GM12878 (cell line): ENCODE measurements at regions not wholly inside any gene's neighbourhood (a gene's known extent, or its start where the extent isn't known, plus 50 kb on each side); places are given as distances from the start of the nearest gene placed in this dataset.

Experiments used
- ATAC-seq: fragments of 200-7000 bp; cut with Tn5 transposase; 3 replicates; pipeline ENCODE4 v1.9.1; 2020; ENCODE audit warnings: mild to moderate bottlenecking, moderate library complexity
- BruUV-seq: library from RNA; stranded (reverse); fragments of 400-500 nt; replicated peaks from 2 replicates; lab custom pipeline; 2021; lab: Mats Ljungman, UMichigan
- CTCF ChIA-PET: fragments of 300-600 bp; sonication (Branson Sonifier 250); formaldehyde crosslinking; extraction: SDS; loops from one replicate; lab custom pipeline; 2021; ENCODE audit warnings: inconsistent platforms; lab: Yijun Ruan, JAX
- POLR2A ChIA-PET: fragments of 350-600 bp; formaldehyde crosslinking; extraction: SDS; loops from one replicate; lab custom pipeline; 2021; ENCODE audit warnings: inconsistent platforms; lab: Charles Lee
- RAD21 ChIA-PET: fragments of 300-600 bp; sonication (Branson Sonifier 250); formaldehyde crosslinking; loops from one replicate; lab custom pipeline; 2023; ENCODE audit warnings: antibody characterized with exemption; ENCODE audit not compliant: unreplicated experiment; lab: Charles Lee
- SMC1A ChIA-PET: fragments of 300-600 bp; sonication (Branson Sonifier 250); formaldehyde crosslinking; loops from one replicate; lab custom pipeline; 2023; ENCODE audit not compliant: unreplicated experiment, uncharacterized antibody; lab: Charles Lee
- DNase-seq: peaks from one replicate; pipeline ENCODE4 v3.0.0-alpha.2; 2011; ENCODE audit warnings: low read depth, low spot score
- FAIRE-seq: peaks from 3 replicates; lab custom pipeline; 2011; peaks lifted over from hg19 to GRCh38; lab: Jason Lieb, UNC
- H2AFZ ChIP-seq: 2 replicates; pipeline ENCODE4 v1.6.0; 2011; ENCODE audit warnings: low read depth, low read length, control low read depth; ENCODE audit not compliant: control insufficient read depth
- H3K27ac ChIP-seq: 2 replicates; pipeline ENCODE4 v1.5.1; 2011; ENCODE audit warnings: control low read depth; ENCODE audit not compliant: control insufficient read depth, insufficient read depth
- H3K27me3 ChIP-seq, 2 experiments: replicated peaks in 1 of 2; 2 replicates each; pipeline versions ENCODE4 v1.6.0 to v1.6.1; 2011; ENCODE audit warnings: low read length in 1 of 2; ENCODE audit not compliant: control insufficient read depth in 2 of 2, insufficient read depth in 2 of 2
- H3K36me3 ChIP-seq, 2 experiments: 2 replicates each; pipeline ENCODE4 v1.5.1; 2011; ENCODE audit warnings: low read length in 1 of 2; ENCODE audit not compliant: control insufficient read depth in 2 of 2, insufficient read depth in 2 of 2
- H3K4me1 ChIP-seq: 2 replicates; pipeline ENCODE4 v1.6.1; 2011; ENCODE audit warnings: mild to moderate bottlenecking, low read length, moderate library complexity, mixed read lengths; ENCODE audit not compliant: control insufficient read depth, insufficient read depth
- H3K4me2 ChIP-seq: 2 replicates; pipeline ENCODE4 v1.6.0; 2011; ENCODE audit warnings: control low read depth; ENCODE audit not compliant: control insufficient read depth, insufficient read depth
- H3K4me3 ChIP-seq: fragments of 200-600 bp; sonication (generic); 2 replicates; pipeline ENCODE4 v1.5.1; 2016
- H3K79me2 ChIP-seq: 2 replicates; pipeline ENCODE4 v1.6.0; 2011; ENCODE audit warnings: low read length; ENCODE audit not compliant: control insufficient read depth, insufficient read depth
- H3K9ac ChIP-seq: 2 replicates; pipeline ENCODE4 v1.8.0; 2011; ENCODE audit warnings: low read length, control low read depth, mixed read lengths; ENCODE audit not compliant: control insufficient read depth, insufficient read depth
- H3K9me3 ChIP-seq: replicated peaks from 3 replicates; pipeline ENCODE4 v1.5.1; 2011; ENCODE audit warnings: mild to moderate bottlenecking, low read length; ENCODE audit not compliant: control insufficient read depth, insufficient read depth
- H4K20me1 ChIP-seq: 2 replicates; pipeline ENCODE4 v1.6.0; 2011; ENCODE audit not compliant: control insufficient read depth, insufficient read depth
- MTA3 ChIP-seq: IDR thresholded peaks from 2 replicates; pipeline ENCODE4 v1.6.1; 2012; ENCODE audit warnings: low read length, inconsistent platforms, borderline replicate concordance
- PAX8 ChIP-seq: fragments of 450-650 bp; IDR thresholded peaks from 2 replicates; pipeline ENCODE4 v1.6.1; 2017; ENCODE audit warnings: mild to moderate bottlenecking, moderate library complexity
- WGBS: methylation state at CpG from one replicate; pipeline ENCODE4 v1.1.6; 2016; ENCODE audit warnings: low lambda C conversion rate; ENCODE audit not compliant: insufficient replicate concordance, insufficient coverage; ENCODE audit errors: missing lambda C conversion rate; 5-methylcytosine and 5-hydroxymethylcytosine counted together
- in situ Hi-C: fragments of 300-500 bp; cut with MboI; formaldehyde crosslinking; loops from 9 replicates; pipeline ENCODE4 v1.14.3; 2018; ENCODE audit warnings: mixed read lengths
- intact Hi-C: fragments of 100-400 bp; cut with micrococcal nuclease; formaldehyde crosslinking; loops from one replicate; pipeline ENCODE4 v1.14.2; 2022; ENCODE audit not compliant: unreplicated experiment
- TF ChIP-seq, protein P1 (sequence below): IDR thresholded peaks from 2 replicates; pipeline ENCODE4 v1.6.1; 2012; ENCODE audit warnings: low read depth, low read length, improper control_type of control experiment
- TF ChIP-seq, protein P2 (sequence below): IDR thresholded peaks from 2 replicates; pipeline ENCODE4 v1.6.1; 2012; ENCODE audit warnings: mild to moderate bottlenecking, low read depth, low read length
- TF ChIP-seq, protein P3 (sequence below): fragments of 450-650 bp; formaldehyde crosslinking; IDR thresholded peaks from 2 replicates; pipeline ENCODE4 v1.4.0; 2020; ENCODE audit warnings: mild to moderate bottlenecking, moderate library complexity
- TF ChIP-seq, protein P4 (sequence below): fragments of 450-650 bp; IDR thresholded peaks from 2 replicates; pipeline ENCODE4 v1.6.1; 2016; ENCODE audit warnings: mild to moderate bottlenecking, moderate library complexity, borderline replicate concordance

DNA sequence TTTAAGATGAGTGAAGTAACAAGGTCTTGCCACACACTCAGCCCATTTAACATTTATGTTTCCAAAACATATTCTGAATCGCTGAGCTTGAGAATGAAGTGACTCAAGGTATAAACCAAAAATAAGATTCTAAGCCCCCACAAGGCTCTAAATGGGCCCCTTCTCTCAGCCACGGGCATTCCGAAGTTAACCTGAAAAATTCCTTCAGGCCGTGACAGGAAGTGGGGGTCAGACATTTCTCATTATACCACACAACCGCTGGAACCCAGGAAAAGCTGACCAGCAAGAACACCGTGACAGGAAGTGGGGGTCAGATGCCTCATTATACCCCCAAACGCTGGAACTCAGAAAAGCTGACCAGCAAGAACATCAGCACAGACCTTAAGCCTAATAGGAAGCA, 247.9 kb downstream of the ERMARD start:
- 29% methylated on average over 7 of the region's 7 CpGs for WGBS
- FAIRE-seq = no peak
- RAD21 ChIA-PET = no interaction called here
- no peak overlapping the region for H3K4me3 ChIP-seq
- H3K4me1 ChIP-seq = no peaks in the 10 kb centered on the region
- intact Hi-C loops = no loop called here
- no peak overlapping the region for H3K27ac ChIP-seq
- H3K4me2 ChIP-seq = no peak overlapping the region
- no peak overlapping the region for H3K9ac ChIP-seq
- no peaks in the 10 kb centered on the region for H3K79me2 ChIP-seq
- POLR2A ChIA-PET = no interaction called here
- H4K20me1 ChIP-seq = no peaks in the 10 kb centered on the region
- no peaks in the 10 kb centered on the region for H3K36me3 ChIP-seq
- H2AFZ ChIP-seq = no peak overlapping the region
- SMC1A ChIA-PET = interaction anchor here (1.0 kb wide), 1 partner anchor 167 kb away, joined by 4 read pairs; no protein-coding TSS in a partner anchor
- H3K9me3 ChIP-seq = no peaks in the 10 kb centered on the region; the same call in 2 of the 3 replicates
- H3K27me3 ChIP-seq = no peaks in the 10 kb centered on the region
- BruUV-seq = no TSS peak
- CTCF ChIA-PET = no interaction called here
- in situ Hi-C loops = no loop called here
- ATAC-seq = no peak
- no peak for DNase-seq
- TF ChIP-seq, protein P1, sequence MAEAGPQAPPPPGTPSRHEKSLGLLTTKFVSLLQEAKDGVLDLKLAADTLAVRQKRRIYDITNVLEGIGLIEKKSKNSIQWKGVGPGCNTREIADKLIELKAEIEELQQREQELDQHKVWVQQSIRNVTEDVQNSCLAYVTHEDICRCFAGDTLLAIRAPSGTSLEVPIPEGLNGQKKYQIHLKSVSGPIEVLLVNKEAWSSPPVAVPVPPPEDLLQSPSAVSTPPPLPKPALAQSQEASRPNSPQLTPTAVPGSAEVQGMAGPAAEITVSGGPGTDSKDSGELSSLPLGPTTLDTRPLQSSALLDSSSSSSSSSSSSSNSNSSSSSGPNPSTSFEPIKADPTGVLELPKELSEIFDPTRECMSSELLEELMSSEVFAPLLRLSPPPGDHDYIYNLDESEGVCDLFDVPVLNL = no peak
- no peak for TF ChIP-seq MTA3
- no peak for TF ChIP-seq PAX8
- TF ChIP-seq, protein P2, sequence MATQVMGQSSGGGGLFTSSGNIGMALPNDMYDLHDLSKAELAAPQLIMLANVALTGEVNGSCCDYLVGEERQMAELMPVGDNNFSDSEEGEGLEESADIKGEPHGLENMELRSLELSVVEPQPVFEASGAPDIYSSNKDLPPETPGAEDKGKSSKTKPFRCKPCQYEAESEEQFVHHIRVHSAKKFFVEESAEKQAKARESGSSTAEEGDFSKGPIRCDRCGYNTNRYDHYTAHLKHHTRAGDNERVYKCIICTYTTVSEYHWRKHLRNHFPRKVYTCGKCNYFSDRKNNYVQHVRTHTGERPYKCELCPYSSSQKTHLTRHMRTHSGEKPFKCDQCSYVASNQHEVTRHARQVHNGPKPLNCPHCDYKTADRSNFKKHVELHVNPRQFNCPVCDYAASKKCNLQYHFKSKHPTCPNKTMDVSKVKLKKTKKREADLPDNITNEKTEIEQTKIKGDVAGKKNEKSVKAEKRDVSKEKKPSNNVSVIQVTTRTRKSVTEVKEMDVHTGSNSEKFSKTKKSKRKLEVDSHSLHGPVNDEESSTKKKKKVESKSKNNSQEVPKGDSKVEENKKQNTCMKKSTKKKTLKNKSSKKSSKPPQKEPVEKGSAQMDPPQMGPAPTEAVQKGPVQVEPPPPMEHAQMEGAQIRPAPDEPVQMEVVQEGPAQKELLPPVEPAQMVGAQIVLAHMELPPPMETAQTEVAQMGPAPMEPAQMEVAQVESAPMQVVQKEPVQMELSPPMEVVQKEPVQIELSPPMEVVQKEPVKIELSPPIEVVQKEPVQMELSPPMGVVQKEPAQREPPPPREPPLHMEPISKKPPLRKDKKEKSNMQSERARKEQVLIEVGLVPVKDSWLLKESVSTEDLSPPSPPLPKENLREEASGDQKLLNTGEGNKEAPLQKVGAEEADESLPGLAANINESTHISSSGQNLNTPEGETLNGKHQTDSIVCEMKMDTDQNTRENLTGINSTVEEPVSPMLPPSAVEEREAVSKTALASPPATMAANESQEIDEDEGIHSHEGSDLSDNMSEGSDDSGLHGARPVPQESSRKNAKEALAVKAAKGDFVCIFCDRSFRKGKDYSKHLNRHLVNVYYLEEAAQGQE = no peak
- TF ChIP-seq, protein P3, sequence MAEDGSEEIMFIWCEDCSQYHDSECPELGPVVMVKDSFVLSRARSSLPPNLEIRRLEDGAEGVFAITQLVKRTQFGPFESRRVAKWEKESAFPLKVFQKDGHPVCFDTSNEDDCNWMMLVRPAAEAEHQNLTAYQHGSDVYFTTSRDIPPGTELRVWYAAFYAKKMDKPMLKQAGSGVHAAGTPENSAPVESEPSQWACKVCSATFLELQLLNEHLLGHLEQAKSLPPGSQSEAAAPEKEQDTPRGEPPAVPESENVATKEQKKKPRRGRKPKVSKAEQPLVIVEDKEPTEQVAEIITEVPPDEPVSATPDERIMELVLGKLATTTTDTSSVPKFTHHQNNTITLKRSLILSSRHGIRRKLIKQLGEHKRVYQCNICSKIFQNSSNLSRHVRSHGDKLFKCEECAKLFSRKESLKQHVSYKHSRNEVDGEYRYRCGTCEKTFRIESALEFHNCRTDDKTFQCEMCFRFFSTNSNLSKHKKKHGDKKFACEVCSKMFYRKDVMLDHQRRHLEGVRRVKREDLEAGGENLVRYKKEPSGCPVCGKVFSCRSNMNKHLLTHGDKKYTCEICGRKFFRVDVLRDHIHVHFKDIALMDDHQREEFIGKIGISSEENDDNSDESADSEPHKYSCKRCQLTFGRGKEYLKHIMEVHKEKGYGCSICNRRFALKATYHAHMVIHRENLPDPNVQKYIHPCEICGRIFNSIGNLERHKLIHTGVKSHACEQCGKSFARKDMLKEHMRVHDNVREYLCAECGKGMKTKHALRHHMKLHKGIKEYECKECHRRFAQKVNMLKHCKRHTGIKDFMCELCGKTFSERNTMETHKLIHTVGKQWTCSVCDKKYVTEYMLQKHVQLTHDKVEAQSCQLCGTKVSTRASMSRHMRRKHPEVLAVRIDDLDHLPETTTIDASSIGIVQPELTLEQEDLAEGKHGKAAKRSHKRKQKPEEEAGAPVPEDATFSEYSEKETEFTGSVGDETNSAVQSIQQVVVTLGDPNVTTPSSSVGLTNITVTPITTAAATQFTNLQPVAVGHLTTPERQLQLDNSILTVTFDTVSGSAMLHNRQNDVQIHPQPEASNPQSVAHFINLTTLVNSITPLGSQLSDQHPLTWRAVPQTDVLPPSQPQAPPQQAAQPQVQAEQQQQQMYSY = no peak
- TF ChIP-seq, protein P4, sequence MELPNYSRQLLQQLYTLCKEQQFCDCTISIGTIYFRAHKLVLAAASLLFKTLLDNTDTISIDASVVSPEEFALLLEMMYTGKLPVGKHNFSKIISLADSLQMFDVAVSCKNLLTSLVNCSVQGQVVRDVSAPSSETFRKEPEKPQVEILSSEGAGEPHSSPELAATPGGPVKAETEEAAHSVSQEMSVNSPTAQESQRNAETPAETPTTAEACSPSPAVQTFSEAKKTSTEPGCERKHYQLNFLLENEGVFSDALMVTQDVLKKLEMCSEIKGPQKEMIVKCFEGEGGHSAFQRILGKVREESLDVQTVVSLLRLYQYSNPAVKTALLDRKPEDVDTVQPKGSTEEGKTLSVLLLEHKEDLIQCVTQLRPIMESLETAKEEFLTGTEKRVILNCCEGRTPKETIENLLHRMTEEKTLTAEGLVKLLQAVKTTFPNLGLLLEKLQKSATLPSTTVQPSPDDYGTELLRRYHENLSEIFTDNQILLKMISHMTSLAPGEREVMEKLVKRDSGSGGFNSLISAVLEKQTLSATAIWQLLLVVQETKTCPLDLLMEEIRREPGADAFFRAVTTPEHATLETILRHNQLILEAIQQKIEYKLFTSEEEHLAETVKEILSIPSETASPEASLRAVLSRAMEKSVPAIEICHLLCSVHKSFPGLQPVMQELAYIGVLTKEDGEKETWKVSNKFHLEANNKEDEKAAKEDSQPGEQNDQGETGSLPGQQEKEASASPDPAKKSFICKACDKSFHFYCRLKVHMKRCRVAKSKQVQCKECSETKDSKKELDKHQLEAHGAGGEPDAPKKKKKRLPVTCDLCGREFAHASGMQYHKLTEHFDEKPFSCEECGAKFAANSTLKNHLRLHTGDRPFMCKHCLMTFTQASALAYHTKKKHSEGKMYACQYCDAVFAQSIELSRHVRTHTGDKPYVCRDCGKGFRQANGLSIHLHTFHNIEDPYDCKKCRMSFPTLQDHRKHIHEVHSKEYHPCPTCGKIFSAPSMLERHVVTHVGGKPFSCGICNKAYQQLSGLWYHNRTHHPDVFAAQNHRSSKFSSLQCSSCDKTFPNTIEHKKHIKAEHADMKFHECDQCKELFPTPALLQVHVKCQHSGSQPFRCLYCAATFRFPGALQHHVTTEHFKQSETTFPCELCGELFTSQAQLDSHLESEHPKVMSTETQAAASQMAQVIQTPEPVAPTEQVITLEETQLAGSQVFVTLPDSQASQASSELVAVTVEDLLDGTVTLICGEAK = no peak
